GM19240 (cell line): ENCODE measurements at regions not wholly inside any gene's neighbourhood (a gene's known extent, or its start where the extent isn't known, plus 50 kb on each side); places are given as distances from the start of the nearest gene placed in this dataset.

Source experiments
- DNase-seq: peaks from one replicate; pipeline ENCODE4 v3.0.0; 2011; ENCODE audit warnings: low spot score; ENCODE audit not compliant: insufficient read length

DNA sequence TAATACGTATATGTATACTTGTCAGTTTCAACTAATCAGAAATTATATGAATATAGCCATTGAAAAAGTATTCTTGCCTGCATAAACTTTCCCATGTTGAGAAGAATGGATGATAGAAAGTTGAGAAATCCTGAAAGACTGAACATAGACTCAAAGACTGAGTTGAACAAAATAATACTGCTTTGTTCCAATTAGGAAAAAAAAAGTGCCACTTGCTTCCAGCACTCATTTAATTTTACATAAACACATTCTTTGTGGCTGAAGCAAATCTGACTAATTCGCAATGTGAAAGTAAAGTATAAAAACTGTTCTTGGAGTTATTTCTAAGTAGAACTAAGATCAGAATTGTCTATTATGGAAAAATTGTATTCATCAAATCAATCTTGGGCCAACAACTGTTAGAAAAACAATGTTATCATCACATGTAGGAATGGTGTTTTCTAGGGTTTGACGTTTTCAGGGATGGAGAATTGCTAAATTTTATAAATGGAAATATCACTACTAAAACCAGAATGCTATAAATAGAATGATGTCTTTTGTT lies 2334.6 kb downstream of the PCDH7 start:
- DNase-seq: no peak

DNA sequence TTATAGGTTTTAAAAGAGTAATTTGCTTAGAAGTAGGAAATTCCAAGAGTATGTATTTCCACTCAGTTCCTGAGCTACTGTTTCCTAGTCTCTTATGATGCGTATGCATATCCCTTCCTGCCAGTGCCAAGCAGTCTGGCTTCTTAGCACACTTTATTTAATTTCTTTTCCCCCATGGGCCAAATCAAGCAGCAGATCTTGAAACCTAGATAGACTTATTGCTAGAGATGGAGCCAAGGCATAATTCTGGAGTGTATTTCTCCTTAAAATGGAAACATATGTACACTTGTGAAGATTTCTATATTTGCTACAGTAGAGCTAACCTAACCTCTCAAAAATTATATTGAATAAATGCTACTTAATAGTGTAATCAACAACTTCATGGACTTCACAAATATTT lies 2337.6 kb downstream of the PCDH7 start:
- DNase-seq: no peak

DNA sequence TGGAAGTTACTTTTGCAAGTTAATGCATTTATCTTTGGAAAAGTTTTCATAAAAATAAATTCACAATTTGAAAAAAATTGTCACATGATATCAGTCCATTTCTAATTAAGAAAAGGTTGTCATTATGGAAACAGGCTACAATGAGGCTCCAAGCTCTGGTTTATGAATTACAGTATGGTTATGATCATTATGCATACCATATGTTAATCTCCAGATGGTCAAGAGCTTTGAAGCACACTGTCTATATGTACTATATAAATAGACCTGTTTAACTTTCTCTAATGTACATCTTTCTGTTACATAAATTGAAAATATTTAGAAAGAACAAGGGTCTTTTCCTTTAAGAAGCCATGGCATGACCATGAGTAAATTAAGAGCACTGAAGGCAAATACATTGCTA lies 2338.8 kb downstream of the PCDH7 start:
- DNase-seq: no peak

DNA sequence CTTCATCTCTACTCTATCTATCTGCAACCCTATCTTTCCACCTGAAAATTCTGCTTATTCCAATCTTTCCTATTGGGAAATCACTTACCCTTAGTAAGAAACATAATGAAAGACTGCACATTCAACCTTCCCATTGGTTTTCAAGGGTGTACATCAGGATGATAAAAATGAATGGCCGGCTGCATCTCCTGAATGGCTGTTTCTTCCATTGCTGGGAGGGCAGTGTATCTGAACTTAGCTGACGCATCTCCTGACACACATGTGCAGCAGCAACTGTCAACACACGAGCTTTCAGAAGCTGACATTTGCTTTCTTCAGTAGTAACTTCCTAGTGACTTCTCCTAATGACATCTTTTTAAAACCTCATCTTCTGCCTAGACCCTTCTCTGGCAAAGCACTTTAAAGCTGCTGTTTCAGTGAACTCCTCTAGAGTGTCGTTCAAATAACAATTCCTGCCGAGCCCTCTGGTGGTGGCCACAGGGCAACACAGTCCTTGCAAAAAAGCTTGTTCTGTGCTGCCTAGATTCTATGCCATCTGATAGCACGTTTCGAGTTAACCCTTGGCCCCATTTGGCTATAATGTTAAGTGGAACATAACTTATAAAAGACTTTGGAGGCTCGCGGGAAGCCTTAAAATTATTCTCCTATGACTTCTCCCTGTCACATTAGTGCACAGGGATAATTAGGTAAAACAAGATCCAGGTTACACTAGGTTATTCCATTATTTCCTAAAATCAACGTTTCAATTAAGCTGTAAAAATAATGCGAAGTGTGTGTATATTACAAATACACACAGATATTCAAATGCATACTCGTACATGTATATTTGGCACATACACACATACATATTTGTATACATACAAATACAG lies 2340.7 kb downstream of the PCDH7 start:
- DNase-seq: no peak

DNA sequence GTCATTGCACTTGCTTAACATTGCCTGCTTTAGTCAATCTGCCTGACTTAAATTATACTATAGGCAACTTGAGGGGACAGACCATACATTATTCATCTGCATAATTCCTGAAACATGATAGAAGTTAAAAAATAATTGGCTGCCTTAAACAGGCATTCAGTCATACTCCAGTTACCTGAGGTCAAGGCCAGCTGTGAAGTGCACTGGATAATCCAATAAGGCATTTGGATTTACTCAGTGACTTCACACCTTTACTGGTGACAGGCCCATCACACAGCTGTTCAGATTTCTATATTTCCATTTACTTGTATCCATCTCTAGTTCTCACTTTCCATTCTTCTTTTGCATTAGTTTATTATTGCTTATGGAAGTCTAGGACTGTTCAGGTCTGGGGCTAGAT lies 2341.6 kb downstream of the PCDH7 start:
- DNase-seq: no peak

DNA sequence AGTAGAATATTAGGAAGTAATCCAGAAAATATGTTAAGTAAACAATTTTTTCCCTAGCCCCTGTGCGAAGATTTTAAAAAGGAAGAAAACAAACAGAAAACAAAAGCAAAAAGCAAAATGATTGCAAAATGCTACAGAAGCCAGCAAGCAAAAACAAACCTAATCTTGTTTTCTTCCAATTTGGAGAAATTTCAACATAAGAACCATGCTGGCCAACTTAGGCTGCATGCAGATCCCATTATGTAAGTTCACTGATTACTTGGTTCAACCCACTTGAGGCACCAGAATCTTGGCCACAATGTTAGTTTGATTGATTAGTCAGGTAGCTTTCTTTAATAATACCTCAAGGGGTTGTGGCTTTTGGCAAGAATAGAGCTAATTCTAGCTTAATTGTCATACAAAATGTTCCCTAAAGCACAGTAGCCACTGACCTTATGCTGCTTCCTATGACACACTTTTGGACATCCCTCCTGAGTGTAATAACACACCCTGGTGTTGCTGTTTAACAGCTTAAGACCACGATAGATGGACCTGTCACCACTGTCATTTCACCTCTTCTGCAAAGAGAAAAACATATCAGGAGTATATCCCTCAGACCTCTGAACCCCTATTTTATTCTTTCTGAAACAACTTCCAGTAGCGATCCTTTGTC lies 2342.1 kb downstream of the PCDH7 start:
- DNase-seq: no peak

DNA sequence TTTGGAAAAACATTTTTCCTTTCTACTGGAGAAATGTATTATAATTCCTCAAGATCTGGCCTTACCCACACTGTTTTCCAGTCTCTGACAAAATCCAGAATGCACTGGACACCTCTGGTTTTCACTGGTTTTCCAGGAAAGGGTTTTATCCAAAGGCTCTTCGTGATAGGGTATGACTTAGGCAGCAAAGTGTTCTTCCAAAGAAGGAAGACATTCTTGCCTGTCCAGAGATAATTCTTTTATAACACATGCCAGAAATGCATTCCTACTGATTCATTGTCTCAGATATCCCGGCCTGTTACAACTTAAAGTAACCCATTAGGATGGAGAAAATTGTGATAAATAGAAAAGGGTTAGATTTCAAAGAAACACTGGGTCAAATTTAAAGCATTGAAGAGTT lies 2343.1 kb downstream of the PCDH7 start:
- no peak for DNase-seq

DNA sequence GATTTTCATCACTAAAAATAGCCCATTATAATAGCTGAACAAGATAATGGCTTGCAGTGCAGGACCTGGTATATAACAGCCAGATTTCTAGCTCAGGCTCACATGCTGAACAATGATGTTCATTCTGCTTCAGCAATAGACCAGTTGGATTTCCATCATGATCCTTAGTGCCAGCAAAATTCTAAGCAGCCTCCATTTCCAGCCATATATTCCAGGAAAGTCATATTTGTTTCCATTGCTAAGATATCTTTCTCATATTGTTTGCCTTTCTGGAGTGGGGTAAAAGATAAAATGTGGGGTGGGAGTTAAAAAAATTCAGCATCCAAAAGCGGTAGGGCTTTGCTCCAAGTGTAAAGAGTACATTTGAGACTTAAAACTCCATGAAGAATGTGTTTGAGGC lies 2344.1 kb downstream of the PCDH7 start:
- no peak for DNase-seq

DNA sequence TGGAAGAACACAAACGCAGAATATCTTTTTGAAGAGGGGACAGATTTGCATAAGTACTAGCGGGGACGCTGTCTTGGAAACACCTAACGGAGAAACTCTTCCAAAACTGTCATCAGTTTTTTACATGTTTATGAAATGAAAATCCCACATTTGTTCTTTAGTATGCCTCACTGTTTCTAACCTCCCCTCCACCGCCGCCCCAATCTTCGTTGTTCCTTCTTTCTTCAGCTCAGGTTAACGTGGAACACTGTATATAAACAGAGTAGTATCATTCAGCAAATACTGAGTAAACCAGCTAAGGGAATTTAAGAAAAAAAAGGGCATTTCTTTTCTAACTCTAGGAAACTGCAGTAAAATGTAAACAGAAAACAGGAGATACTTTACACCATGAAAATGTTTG lies 2345.6 kb downstream of the PCDH7 start:
- DNase-seq: no peak

DNA sequence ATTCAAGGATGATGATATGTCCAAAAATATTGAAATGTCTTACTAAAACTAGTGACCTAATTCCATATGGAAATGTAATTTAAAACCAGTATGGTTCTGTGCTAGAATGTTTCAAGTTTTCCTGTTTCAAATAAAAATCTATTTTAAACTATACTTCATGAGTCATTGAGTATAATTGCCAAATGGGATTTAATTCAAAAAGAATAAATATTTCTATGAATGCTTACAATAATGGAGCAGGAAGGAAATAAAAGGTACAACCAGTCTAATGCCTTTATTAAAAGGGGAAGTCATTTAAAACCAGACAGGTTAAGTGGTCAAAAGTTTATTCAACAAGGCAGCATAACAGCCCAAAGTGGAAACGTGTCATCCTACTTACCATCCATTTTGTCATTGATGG lies 2347.1 kb downstream of the PCDH7 start:
- DNase-seq: no peak

DNA sequence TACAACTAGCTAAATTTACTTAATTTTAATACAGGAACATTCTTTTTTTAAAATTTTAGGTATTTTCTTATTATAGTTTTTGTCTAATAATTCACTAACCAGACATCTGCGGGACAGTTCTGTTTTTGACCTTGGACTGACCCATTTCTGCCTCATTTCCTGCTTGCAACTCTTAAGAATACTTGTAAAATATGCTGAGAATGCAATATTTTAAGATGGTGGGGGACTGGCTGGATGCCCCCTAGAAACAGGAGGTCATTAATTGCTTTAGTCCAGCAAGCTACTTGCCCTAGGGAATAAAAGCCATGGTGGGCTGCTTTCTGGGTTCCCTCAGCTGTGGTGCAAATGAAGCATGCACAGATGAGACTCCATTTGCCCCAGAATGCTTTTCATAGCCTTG lies 2348.4 kb downstream of the PCDH7 start:
- DNase-seq: no peak

DNA sequence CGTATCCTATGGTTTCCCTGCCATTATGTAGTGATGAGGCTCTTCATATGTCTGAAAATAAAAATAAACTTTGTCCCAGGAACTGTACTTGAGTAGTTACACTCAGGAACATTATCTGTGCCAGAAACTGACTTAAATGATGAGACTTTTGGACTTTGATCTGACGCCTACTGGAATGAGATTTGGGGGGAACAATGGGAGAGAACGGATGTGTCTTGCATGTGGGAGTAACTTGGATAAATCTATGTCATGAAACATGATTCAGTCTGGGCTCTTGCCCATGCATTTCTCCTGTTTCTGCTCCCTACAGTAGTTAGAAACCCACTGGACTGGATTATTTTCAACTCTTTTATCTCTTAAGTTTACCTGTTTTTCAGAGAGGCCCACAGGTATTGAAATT lies 2351.4 kb downstream of the PCDH7 start:
- DNase-seq: no peak

DNA sequence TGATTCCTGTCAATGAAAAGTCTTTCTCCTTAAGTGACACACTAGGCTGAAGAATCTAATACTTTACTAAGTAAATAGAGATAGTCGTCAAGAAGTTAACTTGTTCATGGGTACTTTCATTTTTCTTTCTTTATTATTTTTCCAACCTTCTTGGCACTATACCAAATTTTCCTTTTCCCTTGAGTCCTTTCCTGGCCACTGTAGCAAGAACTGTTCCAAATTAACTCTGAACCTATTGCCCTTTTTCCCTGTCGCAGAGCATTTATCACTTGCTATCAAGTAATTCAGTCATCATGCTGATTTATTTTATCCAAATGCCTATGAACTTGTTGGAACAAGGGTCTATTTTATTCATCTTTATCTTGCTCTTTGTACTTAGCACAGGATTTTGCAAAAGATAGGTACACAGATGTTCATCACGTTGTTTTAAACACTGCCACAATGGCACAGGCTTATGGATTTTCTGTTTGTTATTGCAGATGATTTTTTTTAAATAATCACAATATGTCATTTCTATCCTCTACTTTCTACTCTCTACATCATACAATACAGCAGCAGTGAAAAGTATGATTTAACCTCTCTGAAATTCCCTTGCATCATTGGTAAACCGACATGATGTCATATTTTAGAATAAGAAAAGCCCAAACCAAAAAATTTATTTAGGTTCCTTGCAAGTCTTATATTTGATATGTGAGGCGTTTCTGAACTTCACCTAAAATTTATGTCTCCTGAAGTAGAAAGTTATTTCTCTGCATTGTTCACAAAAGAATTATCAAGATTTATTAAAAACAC lies 2352.3 kb downstream of the PCDH7 start:
- DNase-seq: no peak

DNA sequence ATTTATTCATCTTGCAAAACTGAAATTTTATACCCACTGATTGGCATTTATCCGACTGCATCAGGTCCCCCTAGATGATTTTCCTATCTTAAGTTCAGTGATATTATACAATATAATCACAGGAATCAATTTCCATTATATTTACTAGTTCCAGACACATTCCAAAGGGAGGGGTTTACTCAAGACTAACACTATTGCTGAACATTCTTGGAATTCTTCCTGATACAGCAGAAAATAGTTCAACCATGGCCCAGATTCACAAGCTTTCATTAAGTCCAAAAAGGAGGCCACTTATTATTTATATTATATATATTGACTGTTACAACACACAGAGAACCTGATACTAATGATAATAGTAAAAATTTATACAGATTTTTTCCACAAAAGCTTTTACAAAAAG lies 2353.6 kb downstream of the PCDH7 start:
- DNase-seq: no peak

DNA sequence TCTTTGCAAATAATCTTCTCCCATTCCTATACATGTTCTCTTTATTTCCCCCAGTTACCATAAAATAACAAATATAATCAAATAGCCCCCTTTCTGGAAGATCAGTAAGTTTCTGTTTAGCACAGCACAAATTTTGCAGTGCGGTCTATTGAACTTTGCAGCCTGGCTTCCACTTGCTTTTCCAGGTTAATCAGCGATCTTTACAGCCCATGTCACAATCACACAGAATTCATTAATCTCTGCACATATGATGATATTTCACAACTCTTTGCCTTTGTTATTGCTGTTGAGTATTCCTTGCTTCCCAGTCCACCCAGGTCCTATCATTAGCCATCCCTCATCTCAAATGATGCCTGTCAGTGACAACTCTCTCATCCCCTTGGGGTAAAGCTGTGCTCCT lies 2358.0 kb downstream of the PCDH7 start:
- DNase-seq: no peak

DNA sequence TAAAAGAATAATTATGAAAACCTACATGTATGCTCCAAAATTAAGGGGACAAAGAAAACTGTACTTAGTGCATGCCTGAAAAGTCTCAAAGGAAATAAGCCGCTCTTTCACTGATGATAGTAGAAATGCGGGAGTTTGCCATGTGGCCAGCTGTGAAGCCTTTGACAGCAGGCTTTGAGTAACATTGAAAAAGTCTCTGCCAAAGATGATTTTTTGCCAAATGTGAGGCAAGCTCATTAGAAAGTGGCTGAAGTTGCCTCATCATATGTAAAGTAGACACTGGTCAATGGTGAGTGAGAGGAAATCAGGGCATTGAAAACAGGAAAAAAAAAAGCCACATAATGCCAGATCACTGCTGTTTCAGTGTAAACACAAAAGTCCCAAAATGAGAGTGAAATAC lies 2360.1 kb downstream of the PCDH7 start:
- DNase-seq: no peak

DNA sequence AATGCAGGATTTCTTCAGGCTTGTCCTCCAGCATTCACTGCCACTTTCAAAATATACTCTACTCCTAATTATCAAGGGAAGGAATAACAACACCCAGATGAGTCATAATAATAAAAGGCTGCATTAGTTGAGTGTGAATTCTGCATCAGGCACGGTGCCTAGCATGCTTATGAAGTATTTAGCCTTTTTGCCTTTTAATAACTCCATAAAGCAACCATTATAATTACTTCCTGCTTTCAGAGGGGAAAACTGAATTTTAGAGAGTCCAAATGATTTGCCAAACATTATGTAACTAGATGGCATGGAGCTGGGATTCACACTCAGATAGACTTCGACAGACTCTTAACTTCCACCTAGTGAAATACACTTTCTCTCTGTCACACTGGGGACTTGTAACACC lies 2365.5 kb downstream of the PCDH7 start:
- DNase-seq: no peak

DNA sequence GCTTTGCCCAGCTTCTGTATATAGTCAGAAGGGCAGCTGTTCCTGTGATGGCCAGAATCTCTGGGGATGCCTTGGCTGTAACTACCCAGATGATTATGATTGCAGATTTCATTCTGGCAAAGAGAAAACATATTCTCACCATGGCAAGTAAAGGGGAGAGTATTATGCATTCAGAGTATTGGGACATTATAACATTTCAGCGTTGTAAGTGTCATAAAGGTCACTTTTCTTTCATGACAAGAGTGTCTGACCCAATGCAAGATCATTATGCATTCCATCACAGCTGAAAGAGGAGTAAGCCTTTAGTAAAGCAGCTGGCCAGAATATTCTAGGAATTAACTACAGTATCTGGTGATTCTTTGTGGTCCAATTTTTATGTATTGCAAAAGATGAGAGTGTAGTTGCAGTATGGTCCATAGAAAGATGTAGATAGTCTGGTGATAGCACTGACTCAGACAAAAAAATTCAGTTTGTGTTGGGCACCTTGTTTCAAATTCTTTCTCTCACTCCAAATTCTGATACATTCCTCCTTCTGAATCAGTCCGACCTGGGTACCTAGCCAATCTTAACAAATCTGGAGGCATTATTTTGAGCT lies 2366.3 kb downstream of the PCDH7 start:
- no peak for DNase-seq

DNA sequence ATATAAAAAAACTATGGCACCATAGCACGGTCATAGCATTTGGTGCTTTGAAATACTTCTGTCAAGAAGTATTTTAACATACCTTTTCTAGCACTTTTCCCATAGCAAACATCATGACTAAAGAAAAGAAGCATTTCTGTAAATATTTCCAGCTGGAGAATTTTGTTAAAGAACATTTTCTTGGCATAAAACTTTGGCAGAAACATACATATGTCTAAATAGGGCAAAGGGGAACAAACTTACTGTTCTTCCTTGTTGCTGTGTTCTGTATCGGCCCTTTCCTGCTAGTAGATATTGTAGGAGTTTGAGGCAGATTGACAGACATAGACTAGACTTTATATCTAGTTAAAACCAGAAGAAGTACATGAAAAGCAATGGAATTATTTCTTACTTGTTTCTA lies 2368.5 kb downstream of the PCDH7 start:
- DNase-seq: no peak

DNA sequence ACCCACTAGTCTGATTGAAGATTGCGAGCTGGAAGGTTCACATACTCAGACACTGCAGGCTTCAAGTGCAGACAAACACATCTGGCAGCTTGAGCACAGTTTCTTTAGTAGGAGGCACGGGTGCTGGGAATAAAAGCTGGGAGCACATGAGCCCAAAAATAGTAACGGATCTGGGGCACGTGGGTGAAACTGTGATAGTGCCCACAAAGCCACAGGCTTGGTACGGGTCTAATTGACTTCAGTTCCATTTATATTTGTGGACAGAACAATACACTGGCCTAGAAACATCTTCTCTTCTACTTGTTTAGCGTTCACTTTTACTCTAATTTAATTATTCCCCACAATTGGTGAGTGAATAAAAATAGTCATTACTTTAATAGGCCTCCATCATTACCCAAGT lies 2370.7 kb downstream of the PCDH7 start:
- DNase-seq: no peak

DNA sequence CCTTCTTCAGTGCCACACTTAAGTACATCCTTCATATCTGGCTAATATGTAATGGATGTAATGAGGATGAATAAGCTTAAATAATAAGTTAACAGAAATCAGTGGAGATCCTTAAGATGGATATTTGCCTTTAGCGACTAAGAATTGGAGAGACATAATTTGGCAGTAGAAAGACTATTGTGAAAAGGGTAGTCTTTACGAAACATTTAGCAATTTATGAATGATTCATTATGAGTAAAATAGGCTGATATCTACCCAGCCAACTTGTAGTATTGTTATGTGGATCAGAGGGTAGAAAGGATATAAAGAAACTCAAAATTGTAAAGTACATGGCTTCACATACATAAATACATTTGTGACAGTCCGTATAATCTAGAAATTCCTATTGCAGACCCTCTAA lies 2371.8 kb downstream of the PCDH7 start:
- DNase-seq: no peak

DNA sequence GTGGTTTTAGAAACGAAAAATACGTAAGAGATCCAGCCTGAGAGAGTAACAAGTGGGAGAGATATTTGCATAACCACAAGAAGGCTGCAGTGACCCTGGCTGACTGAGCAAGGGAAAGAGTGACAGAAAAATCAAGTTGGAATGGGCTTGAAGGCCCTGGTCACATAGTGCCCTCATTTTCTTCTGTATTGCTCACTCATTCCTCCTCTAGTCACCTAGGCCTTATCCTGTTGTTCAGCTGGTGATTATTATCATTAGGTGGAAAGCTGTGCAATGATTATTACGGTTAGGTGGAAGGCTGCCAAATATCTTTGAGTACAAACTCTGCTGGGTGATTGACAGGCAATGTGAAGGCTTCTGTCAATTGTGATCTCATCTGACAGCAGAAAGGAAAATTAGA lies 2384.1 kb downstream of the PCDH7 start:
- DNase-seq: no peak
